K562 (cell line): ENCODE measurements at regions not wholly inside any gene's neighbourhood (a gene's known extent, or its start where the extent isn't known, plus 50 kb on each side); places are given as distances from the start of the nearest gene placed in this dataset.
"Not testable (repeated sequence)": the region's sequence is repeated elsewhere in the genome, so short reads cannot be mapped to it uniquely, and the experiment has no call there.

ENCODE experiments used
- ATAC-seq: fragments of 200-7000 bp; cut with Tn5 transposase; 3 replicates; pipeline ENCODE4 v1.9.1; 2020; ENCODE audit warnings: moderate library complexity
- BruUV-seq: library from RNA; stranded (reverse); fragments of 400-500 nt; replicated peaks from 2 replicates; lab custom pipeline; 2021; lab: Mats Ljungman, UMichigan
- CTCF ChIA-PET: fragments of 300-600 bp; formaldehyde crosslinking; extraction: SDS; loops from one replicate; lab custom pipeline; 2021; ENCODE audit warnings: low intra/inter-chr PET ratio; lab: Yijun Ruan, JAX
- POLR2A ChIA-PET: fragments of 300-600, 350-650 bp; sonication (Branson Sonifier 250); formaldehyde crosslinking; extraction: SDS; loops from one replicate; lab custom pipeline; 2021; ENCODE audit warnings: antibody characterized with exemption, inconsistent platforms; lab: Yijun Ruan, JAX
- DNase-seq, 4 experiments: peaks; one replicate each; pipeline versions ENCODE4 v3.0.0 to v3.0.0-alpha.2; 2011 to 2018; ENCODE audit warnings: low spot score in 3 of 4, mixed read lengths in 3 of 4; ENCODE audit errors: extremely low read depth in 1 of 4
- FAIRE-seq: peaks from 2 replicates; lab custom pipeline; 2011; peaks lifted over from hg19 to GRCh38; lab: Jason Lieb, UNC
- H2AFZ ChIP-seq: 2 replicates; pipeline ENCODE4 v1.6.0; 2011; ENCODE audit warnings: low read depth, low read length, control low read depth, inconsistent platforms
- H3K27ac ChIP-seq: fragments of 200-600 bp; 3 replicates; pipeline ENCODE4 v1.8.0; 2011; ENCODE audit warnings: low read depth, mild to moderate bottlenecking, control low read depth, inconsistent platforms, low read length, moderate library complexity, mixed read lengths; ENCODE audit errors: extremely low read depth
- H3K27me3 ChIP-seq, 2 experiments: fragments of 300-600 bp in 1 of 2; 2 replicates in 1 of 2; 3 replicates in 1 of 2; pipeline versions ENCODE4 v1.6.0 to v1.8.0; 2011; ENCODE audit warnings: inconsistent platforms in 2 of 2, low read length in 2 of 2, mild to moderate bottlenecking in 1 of 2, mixed read lengths in 1 of 2, moderate library complexity in 1 of 2; ENCODE audit not compliant: control insufficient read depth in 2 of 2, insufficient read depth in 2 of 2
- H3K36me3 ChIP-seq: fragments of 300-600 bp; 3 replicates; pipeline ENCODE4 v1.8.0; 2011; ENCODE audit warnings: mild to moderate bottlenecking, low read length, inconsistent platforms; ENCODE audit not compliant: control insufficient read depth, insufficient read depth
- H3K4me1 ChIP-seq, 2 experiments: fragments of 200-600 bp in 1 of 2; replicated peaks in 1 of 2; 2 replicates in 1 of 2; 3 replicates in 1 of 2; pipeline versions ENCODE4 v1.5.1 to v1.8.0; 2011; ENCODE audit warnings: inconsistent platforms in 2 of 2, low read length in 2 of 2, mild to moderate bottlenecking in 1 of 2, mixed read lengths in 1 of 2, moderate library complexity in 1 of 2; ENCODE audit not compliant: control insufficient read depth in 2 of 2, insufficient read depth in 2 of 2
- H3K4me2 ChIP-seq: 2 replicates; pipeline ENCODE4 v1.6.1; 2011; ENCODE audit warnings: low read length, control low read depth, inconsistent platforms, mixed read lengths; ENCODE audit not compliant: insufficient read depth
- H3K4me3 ChIP-seq: fragments of 200-600 bp; sonication (generic), shearing (Covaris generic); 2 replicates; pipeline ENCODE4 v1.5.1; 2016; ENCODE audit warnings: control low read depth, inconsistent platforms
- H3K79me2 ChIP-seq: fragments of 200-600 bp; 3 replicates; pipeline ENCODE4 v1.8.0; 2011; ENCODE audit warnings: low read length, inconsistent platforms; ENCODE audit not compliant: control insufficient read depth, insufficient read depth
- H3K9ac ChIP-seq, 2 experiments: 2 replicates each; pipeline versions ENCODE4 v1.6.0 to v1.6.1; 2011; ENCODE audit warnings: low read depth in 2 of 2, low read length in 2 of 2, control low read depth in 1 of 2, inconsistent platforms in 1 of 2, mild to moderate bottlenecking in 1 of 2, mixed read lengths in 1 of 2; ENCODE audit not compliant: insufficient read depth in 1 of 2
- H3K9me1 ChIP-seq: one replicate; pipeline ENCODE4 v1.6.0; 2011; ENCODE audit warnings: inconsistent platforms, mild to moderate bottlenecking, low read length, moderate library complexity; ENCODE audit not compliant: control insufficient read depth, insufficient read depth
- H3K9me3 ChIP-seq: replicated peaks from 2 replicates; pipeline ENCODE4 v1.5.1; 2011; ENCODE audit warnings: low read depth, low read length, inconsistent platforms; ENCODE audit not compliant: control insufficient read depth, insufficient read depth
- H4K20me1 ChIP-seq: replicated peaks from 2 replicates; pipeline ENCODE4 v1.6.1; 2011; ENCODE audit warnings: low read length, inconsistent platforms, mixed read lengths; ENCODE audit not compliant: control insufficient read depth, insufficient read depth
- CREB3 ChIP-seq: fragments of 450-650 bp; conservative IDR thresholded peaks from 2 replicates; pipeline ENCODE4 v1.6.1; 2016; ENCODE audit warnings: missing genetic modification characterization, low read depth, mild to moderate bottlenecking, missing compliant biosample characterization, moderate library complexity
- DMBX1 ChIP-seq: fragments of 250-450 bp; sonication (Bioruptor Pico); IDR thresholded peaks from 2 replicates; pipeline ENCODE4 v1.8.0; 2022; ENCODE audit warnings: inconsistent platforms, mild to moderate bottlenecking, moderate library complexity, borderline replicate concordance
- L3MBTL2 ChIP-seq: fragments of 450-650 bp; IDR thresholded peaks from 2 replicates; pipeline ENCODE4 v1.6.1; 2016; ENCODE audit warnings: mild to moderate bottlenecking, moderate library complexity
- NRF1 ChIP-seq, 2 experiments: fragments of 450-650 bp; IDR thresholded peaks in 1 of 2; conservative IDR thresholded peaks in 1 of 2; 2 replicates each; pipeline ENCODE4 v1.6.1; 2014; ENCODE audit warnings: mild to moderate bottlenecking in 2 of 2
- PHF20 ChIP-seq: fragments of 450-650 bp; IDR thresholded peaks from 2 replicates; pipeline ENCODE4 v1.6.1; 2018; ENCODE audit not compliant: partially characterized antibody
- POLR2A ChIP-seq: fragments of 450-650 bp; conservative IDR thresholded peaks from 2 replicates; pipeline ENCODE4 v1.6.1; 2016
- SMAD4 ChIP-seq: fragments of 250-450 bp; sonication (Bioruptor Pico); conservative IDR thresholded peaks from 2 replicates; pipeline ENCODE4 v1.8.0; 2021; ENCODE audit warnings: inconsistent platforms, mild to moderate bottlenecking, moderate library complexity
- SUPT5H ChIP-seq: fragments of 450-650 bp; IDR thresholded peaks from 2 replicates; pipeline ENCODE4 v1.6.1; 2016
- ZBTB17 ChIP-seq: fragments of 450-650 bp; formaldehyde crosslinking; IDR thresholded peaks from 2 replicates; pipeline ENCODE4 v1.4.0; 2020; ENCODE audit warnings: mild to moderate bottlenecking
- ZBTB9 ChIP-seq: fragments of 450-650 bp; formaldehyde crosslinking; IDR thresholded peaks from 2 replicates; pipeline ENCODE4 v1.4.0; 2020; ENCODE audit warnings: mild to moderate bottlenecking, moderate library complexity
- ZNF449 ChIP-seq: fragments of 250-450 bp; sonication (Bioruptor Pico); IDR thresholded peaks from 2 replicates; pipeline ENCODE4 v1.8.0; 2022; ENCODE audit warnings: moderate library complexity, mild to moderate bottlenecking, inconsistent platforms
- ZNF583 ChIP-seq: fragments of 250-450 bp; sonication (Bioruptor Pico); IDR thresholded peaks from 2 replicates; pipeline ENCODE4 v1.4.0; 2020
- ZNF639 ChIP-seq, 2 experiments: fragments of 200-800 bp in 1 of 2; sonication (Bioruptor generic) in 1 of 2; sonication (generic) in 1 of 2; formaldehyde crosslinking in 1 of 2; IDR thresholded peaks in 1 of 2; conservative IDR thresholded peaks in 1 of 2; 2 replicates each; pipeline versions ENCODE4 v1.5.0 to v1.6.1; 2016 to 2020; ENCODE audit warnings: missing compliant biosample characterization in 1 of 2, missing genetic modification characterization in 1 of 2, missing genetic modification reagents in 1 of 2
- WGBS: fragments of 100-300 bp; shearing (Covaris generic); methylation state at CpG from one replicate; pipeline ENCODE4 v1.1.6; 2016; ENCODE audit warnings: low coverage, mixed read lengths; ENCODE audit not compliant: insufficient coverage; ENCODE audit errors: missing lambda C conversion rate; 5-methylcytosine and 5-hydroxymethylcytosine counted together
- in situ Hi-C: fragments of 300-500 bp; cut with MboI; formaldehyde crosslinking; loops from 4 replicates; pipeline ENCODE4 v1.15.0; 2018; ENCODE audit warnings: inconsistent platforms, mixed read lengths
- intact Hi-C: fragments of 100-400 bp; cut with micrococcal nuclease; formaldehyde crosslinking; loops from 2 replicates; pipeline ENCODE4 v1.14.2; 2022
- TF ChIP-seq, protein P1 (sequence below): fragments of 250-450 bp; sonication (Bioruptor Pico); IDR thresholded peaks from 2 replicates; pipeline ENCODE4 v1.4.0; 2020; ENCODE audit warnings: mild to moderate bottlenecking, moderate library complexity, borderline replicate concordance

DNA sequence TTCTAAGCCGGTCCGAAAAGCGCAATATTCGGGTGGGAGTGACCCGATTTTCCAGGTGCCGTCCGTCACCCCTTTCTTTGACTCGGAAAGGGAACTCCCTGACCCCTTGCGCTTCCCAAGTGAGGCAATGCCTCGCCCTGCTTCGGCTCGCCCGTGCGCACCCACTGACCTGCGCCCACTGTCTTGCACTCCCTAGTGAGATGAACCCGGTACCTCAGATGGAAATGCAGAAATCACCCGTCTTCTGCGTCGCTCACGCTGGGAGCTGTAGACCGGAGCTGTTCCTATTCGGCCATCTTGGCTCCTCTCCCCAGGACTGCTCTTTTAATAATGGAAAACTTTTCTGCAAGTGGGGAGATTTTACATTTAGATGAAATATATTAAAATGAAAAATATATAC lies 297.5 kb downstream of the LNPK start:
- peak overlapping the region; percentile 13 to 34; a peak in 1 of 4 replicates for H3K9ac ChIP-seq
- H3K9me3 ChIP-seq, ATAC-seq, in situ Hi-C loops, H3K36me3 ChIP-seq, H3K9me1 ChIP-seq, H4K20me1 ChIP-seq, H3K4me1 ChIP-seq, DNase-seq, FAIRE-seq, CTCF ChIA-PET, H3K79me2 ChIP-seq, intact Hi-C loops, H3K27me3 ChIP-seq: not testable (repeated sequence)
- H3K4me2 ChIP-seq, result peak overlapping the region; percentile 37
- POLR2A ChIA-PET, result interaction anchor here (0.6 kb wide), 1 partner anchor 380 kb away, joined by 3 read pairs; no protein-coding TSS in a partner anchor
- peak overlapping the region; percentile 66; the same call in 2 of the 3 replicates for H3K27ac ChIP-seq
- TSS peak; percentile 89 for BruUV-seq
- peak overlapping the region; percentile 89 for H2AFZ ChIP-seq
- H3K4me3 ChIP-seq, result 0 out of 2 replicates have a peak overlapping the region, but pooled peaks have one; percentile 11
- 18% methylated on average over 10 of the region's 22 CpGs for WGBS
- TF ChIP-seq ZBTB9 (CRISPR knock-in tag) (peak; percentile 79), POLR2A (peak; percentile 65), ZNF449 (CRISPR knock-in tag) (peak; percentile 55; the same call in 1 of the 2 replicates), L3MBTL2 (peak; percentile 31; the same call in 1 of the 2 replicates), NRF1 (conservative IDR thresholded peaks at IDR 0.05 in 1 of 2, IDR thresholded peaks at IDR 0.05 in 1 of 2) (peak; percentile 27 to 38; a peak in 2 of 4 replicates), PHF20 (peak; percentile 25), ZNF583 (CRISPR knock-in tag) (0 out of 2 replicates have a peak, but pooled peaks have one; percentile 49), DMBX1 (CRISPR knock-in tag) (peak; percentile 77; the same call in 1 of the 2 replicates), CREB3 (tag) (0 out of 2 replicates have a peak, but pooled peaks have one; percentile 39), ZNF639 (CRISPR knock-in tag; conservative IDR thresholded peaks at IDR 0.05 in 1 of 2, IDR thresholded peaks at IDR 0.05 in 1 of 2) (0 out of 4 replicates have a peak, but pooled peaks of 1 of the 2 experiments have one; percentile 27), SUPT5H (peak; percentile 38; the same call in 1 of the 2 replicates), ZBTB17 (CRISPR knock-in tag) (peak; percentile 39; the same call in 1 of the 2 replicates), SMAD4 (CRISPR knock-in tag) (peak; percentile 45; the same call in 1 of the 2 replicates)
- TF ChIP-seq, protein P1, sequence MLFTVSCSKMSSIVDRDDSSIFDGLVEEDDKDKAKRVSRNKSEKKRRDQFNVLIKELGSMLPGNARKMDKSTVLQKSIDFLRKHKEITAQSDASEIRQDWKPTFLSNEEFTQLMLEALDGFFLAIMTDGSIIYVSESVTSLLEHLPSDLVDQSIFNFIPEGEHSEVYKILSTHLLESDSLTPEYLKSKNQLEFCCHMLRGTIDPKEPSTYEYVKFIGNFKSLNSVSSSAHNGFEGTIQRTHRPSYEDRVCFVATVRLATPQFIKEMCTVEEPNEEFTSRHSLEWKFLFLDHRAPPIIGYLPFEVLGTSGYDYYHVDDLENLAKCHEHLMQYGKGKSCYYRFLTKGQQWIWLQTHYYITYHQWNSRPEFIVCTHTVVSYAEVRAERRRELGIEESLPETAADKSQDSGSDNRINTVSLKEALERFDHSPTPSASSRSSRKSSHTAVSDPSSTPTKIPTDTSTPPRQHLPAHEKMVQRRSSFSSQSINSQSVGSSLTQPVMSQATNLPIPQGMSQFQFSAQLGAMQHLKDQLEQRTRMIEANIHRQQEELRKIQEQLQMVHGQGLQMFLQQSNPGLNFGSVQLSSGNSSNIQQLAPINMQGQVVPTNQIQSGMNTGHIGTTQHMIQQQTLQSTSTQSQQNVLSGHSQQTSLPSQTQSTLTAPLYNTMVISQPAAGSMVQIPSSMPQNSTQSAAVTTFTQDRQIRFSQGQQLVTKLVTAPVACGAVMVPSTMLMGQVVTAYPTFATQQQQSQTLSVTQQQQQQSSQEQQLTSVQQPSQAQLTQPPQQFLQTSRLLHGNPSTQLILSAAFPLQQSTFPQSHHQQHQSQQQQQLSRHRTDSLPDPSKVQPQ, result 0 out of 2 replicates have a peak, but pooled peaks have one; percentile 20
